SU-DHL-6 (cell line): ENCODE measurements at regions not wholly inside any gene's neighbourhood (a gene's known extent, or its start where the extent isn't known, plus 50 kb on each side); places are given as distances from the start of the nearest gene placed in this dataset.

Experiments used
- CTCF ChIP-seq: fragments of 200-600 bp; sonication (generic); IDR thresholded peaks from one replicate; pipeline ENCODE4 v1.5.1; 2017; ENCODE audit warnings: antibody characterized with exemption, mild to moderate bottlenecking, low read length, moderate library complexity; ENCODE audit not compliant: insufficient read depth, poor library complexity, severe bottlenecking
- EZH2phosphoT487 ChIP-seq: fragments of 200-600 bp; sonication (generic), shearing (Covaris generic); conservative IDR thresholded peaks from 2 replicates; pipeline ENCODE4 v1.6.1; 2018; ENCODE audit warnings: mild to moderate bottlenecking, antibody characterized with exemption, low read length, moderate library complexity, mixed read lengths

- TF ChIP-seq CTCF (no peak), EZH2phosphoT487 (no peak)
Observed at GRCh38 chr2:751474-751873, 74.3 kb upstream of the TMEM18 start.
